Embryonic facial prominence (tissue), 1 donor: ENCODE measurements at regions not wholly inside any gene's neighbourhood (a gene's known extent, or its start where the extent isn't known, plus 50 kb on each side); places are given as distances from the start of the nearest gene placed in this dataset.
"Not testable (repeated sequence)": the region's sequence is repeated elsewhere in the genome, so short reads cannot be mapped to it uniquely, and the experiment has no call there.

Source experiments
- DNase-seq: peaks from one replicate; pipeline ENCODE4 v3.0.0-alpha.2; 2016; ENCODE audit errors: extremely low spot score

DNA sequence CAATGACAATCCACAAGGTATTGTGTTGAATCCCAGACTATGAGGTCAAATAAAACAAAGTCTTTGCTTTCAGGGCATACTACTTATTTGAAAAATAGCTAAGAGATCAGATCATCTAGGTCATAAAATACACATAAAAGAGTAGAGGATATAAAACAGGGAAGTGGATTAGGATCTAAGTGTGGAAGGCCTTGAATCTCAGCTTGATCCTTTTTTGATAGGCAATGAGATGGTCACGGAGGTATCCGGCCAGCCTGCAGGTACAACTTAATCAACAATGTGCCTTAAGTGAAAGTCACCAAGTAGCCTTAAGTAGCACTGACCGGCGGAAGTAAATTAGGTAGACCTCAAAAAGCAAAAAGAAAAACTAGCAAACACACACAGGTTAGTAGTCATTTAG is 901.7 kb downstream of the KCNJ2 start:
- DNase-seq = no peak

DNA sequence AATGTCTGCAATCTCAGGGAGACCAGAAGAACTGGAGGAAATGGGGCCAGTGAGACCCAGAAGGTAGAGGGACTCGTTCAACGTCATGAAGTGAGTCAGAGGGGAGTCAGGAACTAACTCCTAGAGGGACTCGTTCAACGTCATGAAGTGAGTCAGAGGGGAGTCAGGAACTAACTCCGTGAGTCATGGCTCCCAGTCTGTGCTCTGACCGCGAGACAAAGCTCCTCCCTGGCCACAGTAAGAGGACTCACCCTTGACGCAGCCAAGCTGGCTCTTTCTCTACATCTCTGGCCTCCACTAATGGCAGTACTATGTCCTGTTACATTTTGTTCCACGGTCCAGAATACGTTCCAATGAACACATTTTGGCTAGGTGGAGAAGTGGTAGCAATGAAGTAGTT is 902.5 kb downstream of the KCNJ2 start:
- no peak for DNase-seq

DNA sequence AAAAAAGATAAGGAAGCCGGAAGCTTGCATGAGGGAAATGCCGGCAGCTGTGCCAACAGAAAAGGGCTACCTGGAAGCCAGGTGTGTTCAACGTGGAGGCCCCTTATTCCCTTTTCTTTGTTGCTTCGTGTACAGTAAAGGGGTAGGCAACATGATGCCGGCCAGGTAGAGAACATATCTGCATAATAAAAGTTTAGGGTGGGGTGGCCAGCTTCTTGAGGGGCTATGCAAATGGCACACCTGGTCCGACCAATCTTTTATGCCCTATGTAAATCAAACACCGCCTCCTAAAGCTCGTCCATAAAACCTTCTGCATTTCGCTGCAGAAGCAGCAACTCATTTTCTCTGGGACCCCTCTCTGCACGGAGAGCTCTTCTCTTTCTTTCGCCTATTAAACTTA is 911.6 kb downstream of the KCNJ2 start:
- DNase-seq = no peak

DNA sequence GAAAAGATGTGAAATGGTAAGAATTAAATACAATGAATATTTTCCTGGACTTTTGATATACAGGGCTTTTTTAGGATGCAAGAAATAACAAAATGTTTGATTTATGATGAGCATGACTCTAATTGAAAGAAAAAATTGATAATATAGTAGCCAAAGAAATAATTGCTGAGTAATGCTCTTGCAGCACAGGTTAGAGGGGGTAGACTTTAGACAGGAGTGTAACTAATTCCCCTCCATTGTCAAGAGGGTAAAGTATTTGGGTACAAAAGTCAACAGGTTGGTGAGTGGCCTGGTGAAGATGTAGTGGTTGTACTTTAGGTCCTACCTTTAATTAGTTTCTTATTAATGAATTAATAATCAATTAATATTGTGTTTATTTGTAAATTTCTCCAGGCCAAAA is 912.3 kb downstream of the KCNJ2 start:
- no peak for DNase-seq

DNA sequence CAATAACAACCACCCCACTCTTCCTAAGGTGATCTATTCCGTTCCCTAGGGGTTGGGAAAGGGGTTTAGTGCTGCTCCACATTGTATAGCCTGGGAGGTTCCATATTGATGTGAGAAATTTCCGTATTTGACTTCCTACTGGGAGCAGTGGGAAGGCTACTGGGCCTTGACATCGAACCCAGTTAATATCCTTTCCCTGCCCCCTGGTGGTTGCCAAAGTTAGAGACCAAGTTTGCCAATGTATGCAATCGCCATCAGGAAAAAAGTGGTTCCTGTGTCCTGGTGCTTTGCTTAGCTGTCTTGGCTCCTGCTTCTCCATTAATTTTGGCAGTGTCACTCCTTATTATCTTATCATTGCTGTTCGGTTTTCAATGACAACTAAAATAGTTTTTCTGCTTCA is 914.9 kb downstream of the KCNJ2 start:
- DNase-seq = no peak

DNA sequence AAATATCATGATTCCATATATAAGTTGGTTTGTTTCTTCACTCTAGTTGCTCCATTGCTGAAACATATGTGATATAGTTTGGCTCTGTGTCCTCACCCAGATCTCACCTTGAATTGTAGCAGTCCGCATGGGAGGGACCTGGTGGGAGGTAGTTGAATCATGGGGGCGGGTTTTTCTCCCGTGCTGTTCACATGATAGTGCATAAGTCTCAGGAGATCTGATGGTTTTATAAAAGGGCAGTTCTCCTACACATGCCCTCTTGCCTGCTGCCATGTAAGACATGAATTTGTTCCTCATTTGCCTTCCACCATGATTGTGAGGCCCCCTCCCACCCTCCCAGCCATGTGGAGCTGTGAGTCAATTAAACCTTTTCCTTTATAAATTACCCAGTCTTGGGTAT is 915.5 kb downstream of the KCNJ2 start:
- no peak for DNase-seq

DNA sequence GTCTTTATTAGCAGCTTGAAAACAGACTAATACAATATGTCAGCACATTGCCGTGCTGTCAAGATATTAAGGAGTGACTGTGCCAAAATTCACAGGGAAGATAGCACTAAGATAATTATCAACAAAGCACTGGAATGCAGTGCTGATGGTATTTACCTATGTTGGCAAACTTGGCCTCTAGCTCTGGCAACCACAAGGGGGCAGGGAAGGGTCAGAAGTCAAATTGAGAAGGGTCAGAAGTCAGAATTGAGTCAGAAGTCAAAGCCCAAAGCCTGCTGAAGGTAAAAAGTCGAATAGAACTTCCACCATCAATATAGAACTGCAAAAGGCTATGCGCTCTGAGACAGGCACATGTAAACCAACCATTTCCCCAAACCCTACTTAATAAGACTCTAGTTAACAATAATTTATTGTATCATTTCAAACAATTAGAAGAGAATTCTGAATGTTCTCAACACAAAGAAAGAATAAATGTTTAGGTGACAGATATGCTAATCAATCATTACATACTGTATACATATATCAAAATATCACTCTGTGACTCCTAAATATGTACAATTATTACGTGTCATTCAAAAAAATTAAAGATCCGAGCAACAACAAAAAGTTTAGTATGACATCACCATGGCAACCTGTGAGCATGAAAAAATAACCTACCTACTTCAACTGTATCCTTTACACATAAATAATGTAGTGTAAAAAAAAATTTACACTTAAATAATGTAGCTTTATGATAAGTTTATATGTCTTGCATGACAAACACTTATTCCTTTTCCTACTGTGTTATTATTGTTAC is 916.1 kb downstream of the KCNJ2 start:
- DNase-seq = no peak

DNA sequence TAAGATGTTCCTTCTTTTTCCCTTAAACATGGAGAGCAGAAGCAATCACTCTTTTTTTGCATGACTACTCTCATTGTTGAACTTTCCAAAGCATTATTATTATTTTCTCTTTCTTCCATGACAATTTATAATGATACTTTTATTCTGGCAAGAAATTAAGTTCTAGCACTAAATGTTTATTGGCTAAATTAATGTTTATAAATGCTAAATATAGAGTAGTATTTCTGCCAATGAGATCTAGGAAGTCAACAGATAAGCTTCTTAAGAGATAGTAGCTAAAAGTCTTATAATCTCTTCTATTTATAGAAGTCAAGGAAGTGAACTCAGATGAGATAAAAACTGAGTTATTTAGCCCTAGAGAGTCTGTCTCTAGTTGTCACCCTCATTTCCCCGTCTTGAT is 920.1 kb downstream of the KCNJ2 start:
- DNase-seq = no peak

DNA sequence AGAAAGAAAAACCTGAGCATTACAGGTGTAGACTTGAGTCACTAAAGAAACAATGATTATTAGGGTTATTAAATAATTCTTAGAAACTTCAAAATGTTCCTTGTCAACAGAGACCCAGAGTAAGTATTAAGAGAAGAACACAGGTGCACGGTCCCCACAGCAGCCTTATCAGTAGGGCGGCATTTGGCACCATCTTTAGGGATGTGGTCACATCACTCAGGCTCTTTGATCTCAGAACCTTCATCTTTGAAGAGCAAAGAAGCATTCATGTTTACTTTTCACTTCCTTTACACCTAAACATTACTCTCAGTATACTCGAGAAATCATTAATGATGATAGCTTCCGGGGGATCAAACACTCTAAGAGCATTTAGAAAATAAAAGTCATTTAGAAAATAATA is 928.7 kb downstream of the KCNJ2 start:
- DNase-seq = no peak

DNA sequence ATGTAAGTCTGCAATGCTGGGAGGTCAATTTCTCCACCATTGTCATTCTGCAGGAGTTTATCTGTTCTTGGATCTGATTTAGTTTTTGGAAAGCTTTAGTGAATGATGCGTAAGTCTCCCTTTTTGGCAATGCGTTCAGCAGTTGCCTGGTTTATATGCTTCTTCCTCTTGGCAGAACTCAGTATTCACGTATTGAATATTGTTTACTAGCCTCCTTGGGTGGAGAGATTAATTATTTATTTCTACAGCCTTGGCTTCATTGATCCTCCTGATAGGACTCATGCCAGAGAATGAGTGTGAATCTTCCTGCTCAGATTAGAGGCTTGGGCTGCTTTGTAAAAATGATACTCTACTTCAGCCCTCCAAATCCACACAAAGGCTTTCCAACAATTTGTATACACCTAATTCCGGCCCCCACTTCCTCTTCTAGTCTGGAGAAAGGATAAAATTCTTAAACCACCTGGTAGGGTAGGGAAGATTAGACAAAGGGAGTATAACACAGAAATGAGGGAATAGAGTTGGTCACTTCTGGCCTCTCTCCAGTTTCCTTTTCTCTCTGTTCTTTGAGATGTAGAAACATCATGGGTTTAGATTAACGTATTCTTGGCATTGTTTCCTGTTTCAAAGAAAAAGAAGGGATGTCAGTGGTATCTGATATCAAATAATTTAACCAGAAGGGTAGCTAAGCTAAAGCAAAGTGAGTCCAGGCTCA is 929.8 kb downstream of the KCNJ2 start:
- DNase-seq = no peak

DNA sequence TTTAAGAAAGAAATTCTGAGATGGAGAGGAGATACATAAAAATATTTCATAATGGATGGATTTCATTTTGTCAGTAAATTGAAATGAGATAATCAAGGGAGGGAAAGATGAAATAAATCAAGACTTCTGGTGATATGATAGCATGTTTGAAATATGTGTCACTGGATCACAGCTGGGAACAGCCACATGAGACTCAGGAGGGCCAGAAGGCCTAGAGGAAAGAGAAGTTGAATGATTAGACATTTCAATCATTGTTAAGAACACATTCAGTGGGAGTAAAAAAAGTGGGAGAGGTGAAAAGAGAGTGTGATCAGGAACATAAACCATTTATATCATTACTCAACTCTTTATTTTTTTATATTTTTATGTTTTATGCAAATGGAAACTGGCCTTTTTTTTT is 933.4 kb downstream of the KCNJ2 start:
- no peak for DNase-seq

DNA sequence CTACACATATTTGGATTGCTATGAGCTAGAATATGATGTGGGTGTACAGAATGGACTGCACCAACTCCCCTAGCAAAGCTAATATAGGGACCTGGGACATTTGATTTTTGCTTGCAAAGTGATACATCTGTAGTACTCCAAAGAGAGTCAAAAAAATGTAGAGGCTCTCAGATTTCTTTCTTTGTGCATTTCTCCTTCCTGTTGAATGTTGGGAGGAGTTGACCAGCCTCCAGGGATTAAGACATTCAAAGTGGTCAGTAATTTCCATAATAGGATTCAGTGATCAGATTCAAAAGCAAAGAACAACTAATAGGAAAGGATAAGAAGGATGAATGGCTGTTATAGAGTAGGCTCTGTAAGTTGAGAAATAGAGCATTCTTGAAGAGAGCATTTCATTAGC is 934.9 kb downstream of the KCNJ2 start:
- no peak for DNase-seq

DNA sequence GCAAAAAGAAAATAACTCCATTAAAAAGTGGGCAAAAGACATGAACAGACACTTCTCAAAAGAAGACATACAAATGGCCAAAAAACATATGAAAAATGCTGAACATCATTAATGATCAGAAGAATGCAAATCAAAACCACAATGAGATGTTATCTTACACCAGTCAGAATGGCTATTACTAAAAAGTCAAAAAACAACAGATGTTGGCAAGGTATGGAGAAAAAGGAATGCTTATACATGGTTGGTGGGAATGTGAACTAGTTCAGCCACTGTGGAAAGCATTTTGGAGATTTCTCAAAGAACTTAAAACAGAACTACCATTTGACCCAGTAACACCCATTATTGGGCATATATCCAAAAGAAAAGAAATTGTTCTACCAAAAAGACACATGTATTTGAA is 936.7 kb downstream of the KCNJ2 start:
- not testable (repeated sequence) for DNase-seq

DNA sequence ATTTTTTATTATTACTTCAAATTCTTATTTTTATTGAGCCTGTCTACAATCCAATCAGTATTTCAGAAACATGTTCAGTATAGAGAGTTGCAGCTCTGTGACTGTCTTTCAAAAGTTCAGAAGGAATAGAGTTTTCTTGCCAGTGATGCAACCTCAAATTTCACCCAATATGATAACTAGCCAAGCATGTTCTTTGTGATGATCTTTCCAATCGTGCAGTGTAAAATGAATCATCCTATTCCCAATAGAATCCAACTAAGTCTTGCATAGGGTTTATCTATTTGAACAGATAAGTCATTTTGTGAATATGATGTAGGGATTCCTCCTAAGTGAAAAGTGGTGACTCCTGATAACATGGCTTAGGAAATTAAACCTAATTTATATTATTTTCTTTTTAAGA is 937.8 kb downstream of the KCNJ2 start:
- no peak for DNase-seq

DNA sequence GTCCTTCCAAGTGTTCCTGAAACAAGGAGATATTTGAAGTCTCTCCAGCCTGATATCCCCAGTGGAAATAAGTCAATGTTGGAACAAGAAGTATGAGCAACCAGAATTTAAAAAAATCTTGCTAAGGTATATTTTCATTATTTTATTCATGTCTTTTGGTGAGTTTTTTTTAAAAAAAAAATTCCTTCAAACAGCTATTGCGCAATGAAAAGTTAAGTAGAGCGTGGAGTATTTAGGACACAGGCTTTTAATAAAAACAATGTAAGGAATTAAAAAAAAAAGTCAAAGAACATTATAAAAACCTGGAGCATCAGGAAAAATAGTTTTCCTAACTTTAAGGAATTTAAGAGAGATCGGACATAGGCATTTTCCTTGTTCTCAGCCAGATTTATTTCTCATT is 940.4 kb downstream of the KCNJ2 start:
- no peak for DNase-seq

DNA sequence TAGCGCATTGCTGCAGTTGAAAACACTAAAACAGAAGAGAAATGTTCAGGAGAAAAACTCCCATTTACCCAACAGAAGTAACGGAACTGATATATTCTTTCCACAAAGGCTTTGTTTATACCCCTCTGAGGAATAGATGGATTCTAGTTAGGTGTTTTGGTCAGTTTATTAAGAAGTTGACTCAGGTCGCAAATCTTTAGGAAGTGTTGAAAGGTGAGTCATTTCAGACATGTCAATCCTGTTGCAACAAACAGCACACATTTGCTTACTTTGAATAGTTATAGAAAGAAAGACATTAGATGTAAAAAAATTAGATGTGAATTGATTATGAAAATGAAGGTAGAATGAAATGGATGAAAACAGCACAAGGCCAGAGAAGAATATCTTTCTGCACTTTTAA is 941.0 kb downstream of the KCNJ2 start:
- no peak for DNase-seq

DNA sequence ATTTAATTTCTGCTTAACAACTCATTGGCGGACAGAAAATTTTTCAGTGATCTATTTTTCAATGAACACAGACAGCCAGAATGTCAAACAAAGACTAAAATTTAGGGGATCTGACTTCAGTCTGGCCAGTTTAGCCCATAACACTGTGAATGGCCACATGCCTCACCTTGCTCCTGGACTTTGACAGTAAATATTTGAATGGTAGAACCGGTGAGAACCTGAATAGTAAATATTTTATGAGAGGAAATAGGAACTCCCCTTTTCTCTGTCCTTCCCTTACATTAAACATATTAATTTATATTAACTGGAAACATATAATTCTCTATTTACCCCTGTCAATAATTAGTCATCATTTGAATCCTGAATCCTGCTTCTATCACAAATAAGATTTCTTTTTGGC is 942.1 kb downstream of the KCNJ2 start:
- DNase-seq = no peak

DNA sequence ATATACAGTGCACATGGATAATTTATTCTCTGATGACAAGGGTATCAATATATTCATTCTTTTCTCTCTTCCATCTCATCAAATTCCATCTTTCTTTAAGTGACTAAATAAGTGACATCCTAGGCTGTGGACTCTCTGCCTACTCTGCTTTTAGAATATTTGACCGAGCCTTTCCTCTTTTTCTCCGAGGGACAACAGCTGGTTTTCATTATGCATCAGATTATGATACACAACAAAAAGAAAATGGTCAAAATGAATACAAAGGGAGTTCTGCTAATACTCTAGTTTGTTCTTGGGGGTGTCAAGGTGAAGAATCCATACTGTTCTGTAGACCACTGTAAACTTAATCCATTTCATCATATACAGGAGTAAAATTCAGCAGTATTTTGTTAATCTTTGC is 942.6 kb downstream of the KCNJ2 start:
- no peak for DNase-seq

DNA sequence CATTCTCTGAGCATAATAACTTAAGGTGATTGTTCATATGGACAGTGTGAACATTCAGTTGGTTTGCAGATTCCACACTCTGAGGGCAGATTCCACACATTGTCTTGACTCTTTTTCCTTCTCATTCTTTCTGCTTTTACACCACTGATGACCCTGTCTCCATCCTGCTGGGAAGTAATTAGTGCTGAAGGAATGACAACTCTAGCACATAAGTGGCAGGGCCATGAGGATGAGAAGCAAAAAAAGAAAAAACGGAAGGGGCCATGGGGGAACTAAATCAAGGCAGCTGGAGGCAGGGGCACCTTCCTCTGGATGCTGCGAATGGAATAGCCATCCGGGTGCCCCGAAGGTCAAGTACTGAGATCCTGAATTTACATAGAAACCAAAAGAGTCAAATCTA is 944.0 kb downstream of the KCNJ2 start:
- no peak for DNase-seq

DNA sequence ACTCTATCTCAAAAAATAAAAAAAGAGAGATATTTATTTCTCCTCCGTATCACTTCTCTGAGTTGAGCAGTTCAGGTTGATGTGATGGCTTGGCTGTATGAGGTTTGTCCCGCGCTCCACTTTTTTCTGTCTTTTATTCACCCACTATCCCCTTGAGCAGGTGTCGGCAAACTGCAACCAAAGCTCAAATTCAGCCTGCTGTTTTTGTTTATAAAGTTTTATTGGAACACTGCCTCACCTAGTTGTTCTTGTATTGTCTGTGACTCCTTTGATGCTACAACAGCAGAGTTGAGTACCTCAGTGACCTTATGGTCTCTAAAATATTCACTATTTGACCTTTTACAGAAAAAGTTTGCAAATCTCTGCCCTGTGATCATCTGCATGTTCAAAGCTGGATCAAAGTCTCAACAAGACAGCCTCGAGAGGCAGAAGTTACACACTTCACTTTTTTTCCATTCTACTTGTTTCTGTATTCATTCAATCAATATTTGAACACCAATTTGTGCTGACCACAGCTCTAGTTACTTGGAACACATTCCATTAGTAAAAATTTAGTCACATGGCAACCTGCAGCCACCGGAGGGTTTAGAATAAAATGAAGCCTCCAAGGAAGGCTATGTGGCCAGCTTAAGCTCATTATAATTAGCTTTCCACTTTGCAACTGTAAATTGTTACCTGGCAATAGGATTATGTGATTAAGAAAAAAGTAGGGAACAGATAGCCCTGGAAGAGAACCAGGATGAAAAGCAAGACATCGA is 945.8 kb downstream of the KCNJ2 start:
- no peak for DNase-seq

DNA sequence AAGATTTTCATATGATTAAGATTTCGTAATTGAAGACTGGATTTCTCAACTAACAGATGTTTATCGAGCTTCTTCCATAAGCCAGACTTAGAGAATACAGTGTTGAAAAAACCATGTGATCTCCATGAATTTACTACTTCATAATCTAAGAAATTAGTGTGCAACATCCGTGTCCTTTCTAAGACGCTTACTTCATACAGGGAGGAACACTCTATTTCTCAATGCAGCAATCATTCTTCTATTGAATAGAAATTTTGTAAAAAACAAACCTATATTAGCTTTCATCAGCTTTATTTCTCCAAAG is 946.3 kb downstream of the KCNJ2 start:
- no peak for DNase-seq

DNA sequence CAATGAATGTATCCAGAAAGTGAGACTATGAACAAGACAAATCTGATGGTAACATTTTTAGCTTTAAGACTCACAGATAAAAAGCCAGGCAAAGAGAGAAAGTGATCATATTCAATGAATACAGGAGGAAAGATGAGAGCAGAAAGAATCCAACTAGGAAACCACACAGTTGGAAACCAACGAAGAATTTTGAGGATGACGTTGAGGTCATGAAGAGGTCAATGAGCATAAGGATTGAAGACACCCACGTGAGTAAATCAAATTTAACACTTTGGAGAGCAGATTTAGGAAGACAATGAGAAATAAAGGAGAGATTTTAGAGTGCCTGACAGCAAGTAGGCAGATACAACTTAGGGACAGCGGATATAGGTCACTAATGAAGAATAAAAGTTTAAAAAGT is 948.1 kb downstream of the KCNJ2 start:
- no peak for DNase-seq

DNA sequence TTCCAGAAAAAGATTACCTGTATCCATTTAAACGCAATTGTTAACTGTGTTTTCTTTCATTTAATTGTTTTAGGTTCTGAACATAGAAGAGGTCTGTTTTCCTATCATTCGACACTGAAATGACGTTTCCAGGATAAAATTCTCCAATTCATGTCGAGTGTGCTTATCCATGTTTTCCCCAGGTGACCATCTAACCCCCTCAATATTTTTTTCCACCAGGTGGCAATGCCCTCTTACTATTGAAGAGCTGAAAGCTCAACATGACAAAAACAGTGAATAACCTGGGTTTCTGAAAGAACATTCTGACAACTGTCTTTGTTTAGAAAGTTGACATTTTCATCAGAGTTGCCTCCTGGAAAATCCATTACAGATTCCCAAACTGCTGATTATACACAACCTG is 948.7 kb downstream of the KCNJ2 start:
- DNase-seq = no peak
